HG03571 (cell line): ENCODE measurements at regions not wholly inside any gene's neighbourhood (a gene's known extent, or its start where the extent isn't known, plus 50 kb on each side); places are given as distances from the start of the nearest gene placed in this dataset.

ENCODE experiments used
- ATAC-seq: cut with Tn5 transposase; IDR thresholded peaks from one replicate; pipeline ENCODE4 v1.9.1; 2021; ENCODE audit not compliant: unreplicated experiment

- no peak for ATAC-seq
These were observed 1466.5 kb downstream of the BRD1 start for GRCh38 chr22:48361099-48361639.

DNA sequence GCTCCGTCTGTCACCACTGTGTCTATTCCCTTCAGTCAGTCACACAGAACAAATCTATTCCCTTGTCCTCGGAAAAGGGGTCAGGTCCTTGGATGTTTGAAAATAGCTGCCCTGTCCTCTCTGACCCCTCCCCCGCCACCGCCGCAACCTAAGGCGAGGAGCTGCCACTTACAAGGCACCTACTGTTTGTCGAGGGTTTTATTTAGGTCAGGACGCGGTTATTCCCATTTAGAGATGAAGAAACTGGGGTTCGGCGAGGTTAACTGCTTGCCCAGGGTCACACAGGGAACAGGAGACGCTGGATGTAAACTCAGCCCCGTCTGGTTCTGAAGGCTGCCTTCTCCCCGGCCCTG lies 1468.1 kb downstream of the BRD1 start:
- ATAC-seq, result no peak

- ATAC-seq, result no peak
These were observed 1468.6 kb downstream of the BRD1 start for GRCh38 chr22:48358886-48359612.

DNA sequence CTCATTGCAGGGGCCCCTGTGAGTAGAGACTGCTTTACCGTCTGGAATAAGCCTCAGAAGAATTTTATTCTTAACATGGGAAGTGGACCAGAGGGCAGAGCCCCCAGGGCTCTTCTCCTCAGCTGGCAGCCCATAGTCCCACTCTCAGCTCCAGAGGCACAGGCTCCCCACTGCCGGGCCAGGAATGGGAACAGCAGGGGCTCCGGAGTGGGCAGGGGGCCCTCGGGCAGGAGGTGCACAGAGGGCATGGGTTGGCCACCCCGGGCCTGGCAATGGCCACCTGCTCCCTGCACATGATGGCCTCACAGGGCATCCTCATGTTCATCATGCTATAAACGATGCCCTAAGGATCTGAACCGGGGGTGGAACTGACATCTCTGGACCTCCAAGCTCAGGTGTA lies 1469.7 kb downstream of the BRD1 start:
- ATAC-seq, result no peak

- ATAC-seq, result no peak
These were observed 1470.5 kb downstream of the BRD1 start for GRCh38 chr22:48357196-48357595.

GRCh38 chr22:48356731-48357130 lies 1470.9 kb downstream of the BRD1 start:
- no peak for ATAC-seq

DNA sequence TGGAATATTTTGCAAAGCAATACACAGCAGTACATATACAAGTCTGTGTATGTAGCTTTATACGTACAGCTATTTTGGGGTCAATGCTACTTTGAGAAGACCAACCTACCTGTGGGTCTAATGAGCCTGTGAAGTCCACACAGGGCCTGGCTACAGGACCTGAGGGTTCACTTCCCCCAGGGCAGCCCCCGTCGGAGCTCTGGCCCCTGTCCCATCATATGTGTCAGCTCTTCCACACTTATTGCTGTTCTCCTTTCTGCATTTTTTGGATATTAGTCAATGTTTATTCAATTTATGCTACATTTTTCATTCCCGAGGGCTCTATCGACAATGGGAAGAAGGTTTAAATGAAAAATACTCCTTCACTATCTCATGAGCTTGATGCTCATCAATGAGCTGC lies 1473.6 kb downstream of the BRD1 start:
- ATAC-seq, result no peak

- no peak for ATAC-seq
These were observed 1474.3 kb downstream of the BRD1 start for GRCh38 chr22:48353116-48353947.

DNA sequence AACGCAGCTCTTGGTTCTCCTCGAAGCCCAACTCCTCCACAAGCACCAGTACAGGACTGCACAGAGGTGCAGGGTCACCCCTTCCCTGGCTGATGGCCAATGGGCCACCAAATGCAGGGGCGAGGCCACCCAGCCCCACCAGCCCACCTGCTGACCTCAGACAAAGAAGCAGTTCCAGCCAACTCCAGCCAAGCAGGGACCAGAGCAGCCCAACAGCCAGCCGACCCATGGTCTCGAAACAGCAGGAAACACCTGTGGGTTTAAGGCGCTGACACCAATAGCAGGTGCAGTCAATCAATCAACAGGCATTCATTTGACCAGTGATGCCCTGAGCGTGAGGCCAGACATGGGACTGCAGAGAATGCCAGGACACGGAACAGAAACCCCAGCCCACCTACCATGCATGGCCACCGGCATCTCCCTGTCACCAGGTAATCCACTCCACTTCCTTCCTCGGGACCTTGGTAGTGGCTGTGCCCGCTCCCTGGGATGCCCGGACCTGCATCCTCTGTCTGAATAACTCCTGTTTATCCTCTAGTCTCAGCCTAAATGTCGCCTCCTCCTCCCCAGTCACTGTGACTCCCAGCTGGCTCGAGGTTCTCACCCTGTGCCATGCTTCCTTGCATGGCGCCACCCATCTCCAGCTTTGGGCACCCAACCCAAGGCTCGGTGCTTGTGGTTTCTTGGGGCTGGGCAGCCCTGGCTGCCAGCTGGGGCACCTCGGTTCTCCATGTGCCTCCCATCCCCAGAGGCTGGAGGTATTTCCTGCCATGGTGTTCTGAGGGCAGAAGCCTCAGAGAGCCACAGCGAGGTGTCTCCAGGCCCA lies 1475.4 kb downstream of the BRD1 start:
- no peak for ATAC-seq

- no peak for ATAC-seq
These were observed 1476.1 kb downstream of the BRD1 start for GRCh38 chr22:48351376-48352085.

DNA sequence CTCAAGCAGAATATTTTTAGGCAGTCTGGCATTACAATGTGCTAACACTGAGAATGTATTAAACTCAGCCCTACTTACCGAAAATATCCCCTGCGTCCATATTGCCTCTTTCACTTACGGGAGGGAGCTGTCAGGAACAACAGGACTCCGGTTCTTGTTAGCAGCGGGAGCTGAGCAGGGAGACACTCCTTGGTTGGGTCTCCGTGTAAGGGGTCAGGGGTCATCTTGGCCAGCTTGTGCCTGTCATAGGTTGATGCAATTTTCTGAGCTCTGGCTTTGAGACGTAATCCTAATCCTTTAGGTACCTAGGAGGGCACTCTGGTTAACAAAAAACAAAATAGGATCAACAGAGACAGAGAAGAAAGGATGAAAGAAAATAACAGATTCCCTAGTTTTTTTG lies 1477.2 kb downstream of the BRD1 start:
- no peak for ATAC-seq

DNA sequence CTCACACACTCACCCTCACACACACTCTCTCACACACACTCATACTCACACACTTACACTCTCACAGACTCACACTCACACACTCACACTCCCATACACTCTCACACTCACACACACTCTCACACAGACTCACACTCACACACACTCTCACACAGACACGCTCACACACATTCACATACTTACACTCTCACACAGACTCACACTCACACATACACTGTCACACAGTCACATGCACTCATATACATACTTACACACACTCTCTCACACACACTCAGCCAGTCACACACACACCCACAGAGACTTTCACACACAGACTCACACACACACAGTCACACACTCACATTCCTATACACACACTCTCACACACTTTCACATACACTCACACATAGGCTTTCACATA lies 1478.8 kb downstream of the BRD1 start:
- ATAC-seq, result no peak

GRCh38 chr22:48347311-48347710 lies 1480.4 kb downstream of the BRD1 start:
- no peak for ATAC-seq

GRCh38 chr22:48346911-48347310 lies 1480.8 kb downstream of the BRD1 start:
- no peak for ATAC-seq

DNA sequence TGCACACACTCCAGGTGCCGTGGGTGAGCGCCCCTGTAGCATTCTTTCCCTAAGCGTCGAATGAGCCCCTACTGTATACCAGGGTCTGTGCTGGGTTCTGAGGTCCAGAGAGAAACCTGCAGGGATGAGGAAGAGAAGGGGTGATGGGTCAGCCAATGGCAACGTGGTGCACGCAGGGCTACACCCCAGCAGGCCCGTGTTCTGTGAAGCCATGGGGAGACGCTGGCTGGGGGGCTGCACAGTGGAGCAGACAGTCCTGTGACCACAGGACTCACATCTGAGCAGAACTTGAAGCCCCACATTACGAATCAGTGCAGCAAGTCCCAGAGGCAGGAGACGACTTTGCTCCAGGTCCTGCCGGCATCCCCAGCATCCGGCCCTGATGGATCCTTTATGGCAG lies 1481.4 kb downstream of the BRD1 start:
- ATAC-seq, result no peak

DNA sequence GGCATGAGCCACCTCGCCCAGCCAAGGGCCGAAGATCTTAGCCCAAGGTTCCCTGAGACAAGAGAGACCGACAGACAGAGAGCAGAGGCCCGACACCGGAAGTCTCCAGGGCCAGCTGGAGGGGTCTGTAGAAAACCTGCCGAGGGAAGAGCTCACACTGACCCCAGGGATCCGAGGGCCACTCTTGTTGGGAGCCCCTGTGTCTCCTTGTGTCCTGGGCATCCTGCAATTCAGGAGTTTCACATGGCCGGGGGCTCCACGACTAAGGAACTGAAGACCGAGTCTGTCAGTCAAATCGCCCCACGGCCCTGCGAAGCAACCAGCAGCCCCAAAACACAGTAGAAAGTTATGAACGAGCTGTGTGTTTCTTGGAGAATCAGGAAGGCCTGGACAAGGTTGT lies 1482.0 kb downstream of the BRD1 start:
- no peak for ATAC-seq

- no peak for ATAC-seq
These were observed 1484.2 kb downstream of the BRD1 start for GRCh38 chr22:48343461-48343860.

GRCh38 chr22:48342732-48343131 lies 1484.9 kb downstream of the BRD1 start:
- no peak for ATAC-seq

- ATAC-seq, result no peak
These were observed 1485.7 kb downstream of the BRD1 start for GRCh38 chr22:48342016-48342415.

GRCh38 chr22:48340727-48341709 lies 1486.7 kb downstream of the BRD1 start:
- ATAC-seq, result no peak
